NCI-H69 (cell line): ENCODE measurements at regions not wholly inside any gene's neighbourhood (a gene's known extent, or its start where the extent isn't known, plus 50 kb on each side); places are given as distances from the start of the nearest gene placed in this dataset.

Experiments used
- DNase-seq: peaks from one replicate; lab custom pipeline; 2025; lab: John Stamatoyannopoulos, UW

- no peak for DNase-seq
Observed at GRCh38 chr3:67704322-67704721, 49.9 kb upstream of the SUCLG2 start.
